Mesenchymal stem cell (in vitro differentiated cells and primary cell): ENCODE measurements at regions not wholly inside any gene's neighbourhood (a gene's known extent, or its start where the extent isn't known, plus 50 kb on each side); places are given as distances from the start of the nearest gene placed in this dataset.

Experiments
- DNase-seq: peaks from one replicate; pipeline ENCODE4 v3.0.0-alpha.2; 2013
- H2AFZ ChIP-seq: one replicate; pipeline ENCODE4 v1.6.1; 2013; ENCODE audit warnings: low read depth, mild to moderate bottlenecking, control low read depth, inconsistent platforms, low read length, moderate library complexity
- H2AK5ac ChIP-seq: 2 replicates; pipeline ENCODE4 v1.6.1; 2013; ENCODE audit warnings: low read length, moderate library complexity, mild to moderate bottlenecking, inconsistent platforms; ENCODE audit not compliant: severe bottlenecking
- H2BK120ac ChIP-seq: one replicate; pipeline ENCODE4 v1.6.1; 2013; ENCODE audit warnings: low read depth, mild to moderate bottlenecking, inconsistent platforms, low read length, moderate library complexity
- H2BK12ac ChIP-seq, 2 experiments: one replicate each; pipeline ENCODE4 v1.6.1; 2013; ENCODE audit warnings: inconsistent platforms in 2 of 2, low read length in 2 of 2, mild to moderate bottlenecking in 2 of 2, moderate library complexity in 2 of 2, control low read depth in 1 of 2
- H2BK15ac ChIP-seq: one replicate; pipeline ENCODE4 v1.6.1; 2013; ENCODE audit warnings: mild to moderate bottlenecking, low read depth, inconsistent platforms; ENCODE audit not compliant: poor library complexity, severe bottlenecking
- H2BK5ac ChIP-seq: 2 replicates; pipeline ENCODE4 v1.6.1; 2013; ENCODE audit warnings: low read depth, mild to moderate bottlenecking, low read length, control low read depth, inconsistent platforms; ENCODE audit not compliant: poor library complexity, severe bottlenecking
- H3K14ac ChIP-seq, 2 experiments: one replicate each; pipeline ENCODE4 v1.6.1; 2013; ENCODE audit warnings: inconsistent platforms in 2 of 2, low read length in 2 of 2, control low read depth in 1 of 2, mild to moderate bottlenecking in 1 of 2, moderate library complexity in 1 of 2
- H3K18ac ChIP-seq, 2 experiments: one replicate each; pipeline ENCODE4 v1.6.1; 2013; ENCODE audit warnings: inconsistent platforms in 2 of 2, low read length in 2 of 2, control low read depth in 1 of 2, low read depth in 1 of 2, mild to moderate bottlenecking in 1 of 2
- H3K23ac ChIP-seq, 2 experiments: one replicate each; pipeline ENCODE4 v1.6.1; 2013; ENCODE audit warnings: inconsistent platforms in 2 of 2, low read length in 2 of 2, mild to moderate bottlenecking in 2 of 2, moderate library complexity in 2 of 2, control low read depth in 1 of 2
- H3K27ac ChIP-seq: 2 replicates; pipeline ENCODE4 v1.5.1; 2013; ENCODE audit warnings: mild to moderate bottlenecking, moderate library complexity, low read length, control low read depth, inconsistent platforms; ENCODE audit not compliant: poor library complexity, severe bottlenecking
- H3K27me3 ChIP-seq, 2 experiments: 2 replicates each; pipeline versions ENCODE4 v1.6.1 to v1.7.0; 2013; ENCODE audit warnings: low read length in 2 of 2, mild to moderate bottlenecking in 2 of 2, moderate library complexity in 2 of 2, control low read depth in 1 of 2, inconsistent platforms in 1 of 2; ENCODE audit not compliant: control insufficient read depth in 1 of 2, insufficient read depth in 1 of 2
- H3K36me3 ChIP-seq, 2 experiments: 2 replicates each; pipeline versions ENCODE4 v1.6.1 to v1.7.0; 2013; ENCODE audit warnings: low read length in 2 of 2, control low read depth in 1 of 2, inconsistent platforms in 1 of 2, low read depth in 1 of 2, mild to moderate bottlenecking in 1 of 2; ENCODE audit not compliant: insufficient read depth in 2 of 2, control insufficient read depth in 1 of 2
- H3K4ac ChIP-seq, 2 experiments: one replicate each; pipeline ENCODE4 v1.6.1; 2013; ENCODE audit warnings: inconsistent platforms in 2 of 2, low read length in 2 of 2, mild to moderate bottlenecking in 2 of 2, moderate library complexity in 2 of 2, control low read depth in 1 of 2, low read depth in 1 of 2
- H3K4me1 ChIP-seq: 2 replicates; pipeline ENCODE4 v1.6.1; 2013; ENCODE audit warnings: low read depth, low read length, control low read depth; ENCODE audit not compliant: control insufficient read depth, insufficient read depth
- H3K4me2 ChIP-seq: 2 replicates; pipeline ENCODE4 v1.6.1; 2013; ENCODE audit warnings: low read length, mild to moderate bottlenecking, inconsistent platforms; ENCODE audit not compliant: poor library complexity, severe bottlenecking
- H3K4me3 ChIP-seq, 2 experiments: 2 replicates each; pipeline versions ENCODE4 v1.5.1 to v1.7.0; 2013; ENCODE audit warnings: low read length in 2 of 2, mild to moderate bottlenecking in 2 of 2, control low read depth in 1 of 2, low read depth in 1 of 2; ENCODE audit not compliant: insufficient read depth in 1 of 2
- H3K79me1 ChIP-seq: replicated peaks from 2 replicates; pipeline ENCODE4 v1.6.1; 2013; ENCODE audit warnings: mild to moderate bottlenecking, control low read depth, low read length, inconsistent platforms; ENCODE audit not compliant: poor library complexity, severe bottlenecking
- H3K9ac ChIP-seq: 2 replicates; pipeline ENCODE4 v1.7.0; 2013; ENCODE audit warnings: mild to moderate bottlenecking, low read length, moderate library complexity
- H3K9me3 ChIP-seq: 2 replicates; pipeline ENCODE4 v1.7.0; 2013; ENCODE audit warnings: mild to moderate bottlenecking, low read length; ENCODE audit not compliant: control insufficient read depth
- H4K8ac ChIP-seq: one replicate; pipeline ENCODE4 v1.6.1; 2013; ENCODE audit warnings: inconsistent platforms, mild to moderate bottlenecking, low read length, moderate library complexity
- H4K91ac ChIP-seq: one replicate; pipeline ENCODE4 v1.6.1; 2013; ENCODE audit warnings: mild to moderate bottlenecking, low read length, inconsistent platforms
- WGBS: methylation state at CpG from one replicate; pipeline ENCODE4 v1.1.7; 2013; ENCODE audit warnings: mixed read lengths; 5-methylcytosine and 5-hydroxymethylcytosine counted together

DNA sequence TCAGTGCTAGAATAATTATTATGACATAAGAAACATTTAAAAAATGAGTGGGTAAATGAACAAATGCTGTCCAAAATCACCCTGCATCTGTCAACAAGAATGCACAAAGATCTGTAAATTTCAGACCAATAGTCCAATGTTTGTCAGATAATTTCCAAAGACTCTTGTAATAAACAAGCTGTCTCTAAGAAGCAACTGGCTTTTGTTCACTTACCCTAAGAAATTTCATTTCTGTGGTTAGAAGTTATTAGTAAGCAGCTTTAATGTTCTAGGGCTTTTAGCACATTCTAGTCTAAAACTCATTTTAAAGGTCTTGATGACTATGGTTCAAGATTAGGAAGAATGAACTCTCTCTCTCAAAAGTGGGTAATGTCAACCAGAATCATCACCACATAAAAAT, 560.3 kb upstream of the SMIM31 start:
- Histone ChIP-seq H3K18ac (no peak overlapping the region), H3K23ac (no peak overlapping the region), H3K79me1 (no peaks in the 10 kb centered on the region), H3K9me3 (no peaks in the 10 kb centered on the region), H2BK120ac (no peak overlapping the region), H2AK5ac (no peak overlapping the region), H4K8ac (no peak overlapping the region), H3K27ac (no peak overlapping the region), H3K9ac (no peak overlapping the region), H2AFZ (no peak overlapping the region), H3K4me1 (no peaks in the 10 kb centered on the region), H3K27me3 (no peaks in the 10 kb centered on the region), H2BK12ac (no peak overlapping the region), H3K14ac (no peak overlapping the region), H3K4me3 (no peak overlapping the region), H2BK15ac (no peak overlapping the region), H4K91ac (no peak overlapping the region), H3K4me2 (no peak overlapping the region), H3K36me3 (no peaks in the 10 kb centered on the region), H3K4ac (no peak overlapping the region), H2BK5ac (no peak overlapping the region)
- no peak for DNase-seq

DNA sequence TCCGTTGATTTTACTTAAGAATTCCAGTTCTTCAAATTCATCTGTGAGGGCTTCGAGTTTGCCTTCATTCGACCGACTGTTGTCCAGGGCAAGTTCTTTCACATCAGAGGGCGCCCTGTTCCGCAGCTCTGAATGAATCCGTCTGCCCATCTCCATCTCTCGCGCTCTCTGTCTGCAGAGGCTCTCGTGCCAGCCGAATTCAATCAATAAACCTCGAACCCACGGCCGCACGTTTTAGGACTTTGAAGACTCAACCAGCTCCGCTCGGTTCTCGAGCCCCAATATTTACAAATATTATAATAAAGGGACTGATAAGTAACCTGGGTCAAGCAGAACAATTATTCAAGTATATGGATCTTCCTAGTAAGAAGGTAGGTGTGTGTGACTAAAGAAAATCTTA, 556.4 kb upstream of the SMIM31 start:
- Histone ChIP-seq H3K79me1 (no peaks in the 10 kb centered on the region), H3K4me3 (no peak overlapping the region), H2BK120ac (no peak overlapping the region), H3K4ac (no peak overlapping the region), H3K4me1 (no peaks in the 10 kb centered on the region), H3K9ac (no peak overlapping the region), H3K36me3 (no peaks in the 10 kb centered on the region), H2BK5ac (no peak overlapping the region), H4K8ac (no peak overlapping the region), H3K9me3 (peaks cover 2% of the 10 kb centered on the region), H3K4me2 (no peak overlapping the region), H2BK15ac (no peak overlapping the region), H2AFZ (no peak overlapping the region), H3K23ac (no peak overlapping the region), H3K14ac (no peak overlapping the region), H2AK5ac (no peak overlapping the region), H3K27ac (no peak overlapping the region), H3K27me3 (no peaks in the 10 kb centered on the region), H4K91ac (no peak overlapping the region), H3K18ac (no peak overlapping the region), H2BK12ac (no peak overlapping the region)
- DNase-seq = no peak
- WGBS = 95% methylated on average over 11 of the region's 18 CpGs

DNA sequence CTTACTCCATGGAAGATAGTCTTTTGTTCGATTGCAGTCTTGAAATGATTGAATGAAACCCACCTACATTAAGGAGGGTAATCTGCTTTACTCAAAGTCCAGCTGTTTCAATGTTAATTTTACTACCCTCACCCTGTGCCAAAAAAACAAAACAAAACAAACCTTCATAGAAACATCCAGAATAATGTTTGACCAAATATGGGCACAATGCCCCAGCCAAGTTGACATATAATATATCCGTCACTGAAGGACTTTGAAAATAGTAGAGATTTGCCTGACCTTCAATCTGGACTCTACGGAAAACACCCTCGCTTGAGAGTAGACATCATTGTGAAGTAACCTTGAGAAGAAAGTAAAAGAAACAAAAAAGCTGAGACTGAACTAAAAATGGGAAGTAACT, 550.5 kb upstream of the SMIM31 start:
- Histone ChIP-seq H3K18ac (no peak overlapping the region), H3K36me3 (no peaks in the 10 kb centered on the region), H3K27me3 (no peaks in the 10 kb centered on the region), H3K14ac (no peak overlapping the region), H3K9ac (no peak overlapping the region), H2AK5ac (peak overlapping the region; percentile 83), H2AFZ (no peak overlapping the region), H2BK12ac (no peak overlapping the region), H2BK120ac (no peak overlapping the region), H4K8ac (no peak overlapping the region), H3K4me2 (no peak overlapping the region), H3K9me3 (peaks cover 2% of the 10 kb centered on the region), H3K4me1 (peaks cover 2% of the 10 kb centered on the region), H3K23ac (no peak overlapping the region), H3K4ac (no peak overlapping the region), H3K79me1 (peaks cover 2% of the 10 kb centered on the region), H2BK5ac (peak overlapping the region; percentile 74), H2BK15ac (no peak overlapping the region), H4K91ac (no peak overlapping the region), H3K4me3 (no peak overlapping the region), H3K27ac (peak overlapping the region; percentile 68)
- no peak for DNase-seq
- WGBS = 94% methylated on average over 4 of the region's 4 CpGs

DNA sequence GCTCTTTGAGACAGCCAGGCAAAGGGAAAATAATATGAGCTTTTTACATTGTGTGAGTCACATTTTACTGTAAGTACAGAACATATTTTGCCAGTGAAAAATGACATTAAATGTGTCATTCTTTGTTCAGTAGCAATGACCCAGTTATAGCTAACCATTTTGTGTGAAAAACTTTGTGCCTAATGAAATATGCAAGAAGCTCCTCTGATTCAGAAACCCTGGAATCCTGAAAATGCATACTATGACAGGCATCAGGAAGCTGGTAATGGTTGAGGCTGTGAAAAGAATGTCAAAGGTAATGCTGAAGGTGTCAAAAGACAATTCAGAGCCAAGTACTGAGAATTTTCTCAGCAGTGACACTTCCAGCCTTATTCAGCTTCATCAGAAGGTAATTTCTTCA, 549.5 kb upstream of the SMIM31 start:
- no peak overlapping the region for H2BK12ac ChIP-seq
- peaks cover 2% of the 10 kb centered on the region for H3K9me3 ChIP-seq
- H3K27ac ChIP-seq = peak overlapping the region; percentile 96
- H3K79me1 ChIP-seq = peaks cover 2% of the 10 kb centered on the region
- no peak overlapping the region for H2AK5ac ChIP-seq
- H3K27me3 ChIP-seq = no peaks in the 10 kb centered on the region
- no peak overlapping the region for H3K4ac ChIP-seq
- no peak overlapping the region for H3K18ac ChIP-seq
- H3K4me1 ChIP-seq = peaks cover 2% of the 10 kb centered on the region
- H3K36me3 ChIP-seq = no peaks in the 10 kb centered on the region
- H3K14ac ChIP-seq = no peak overlapping the region
- H4K8ac ChIP-seq = no peak overlapping the region
- no peak overlapping the region for H2AFZ ChIP-seq
- H4K91ac ChIP-seq = no peak overlapping the region
- no peak overlapping the region for H2BK15ac ChIP-seq
- H3K4me2 ChIP-seq = no peak overlapping the region
- H3K9ac ChIP-seq = no peak overlapping the region
- no peak overlapping the region for H2BK5ac ChIP-seq
- no peak overlapping the region for H3K4me3 ChIP-seq
- no peak overlapping the region for H3K23ac ChIP-seq
- H2BK120ac ChIP-seq = no peak overlapping the region
- DNase-seq = peak; percentile 20
